Calu3 (cell line): ENCODE measurements at regions not wholly inside any gene's neighbourhood (a gene's known extent, or its start where the extent isn't known, plus 50 kb on each side); places are given as distances from the start of the nearest gene placed in this dataset.
"Not testable (repeated sequence)": the region's sequence is repeated elsewhere in the genome, so short reads cannot be mapped to it uniquely, and the experiment has no call there.

Experiments
- BruUV-seq: library from RNA; stranded (reverse); fragments of 400-500 nt; replicated peaks from 2 replicates; lab custom pipeline; 2021; lab: Mats Ljungman, UMichigan
- CTCF ChIA-PET: fragments of 300-600 bp; sonication (Branson Sonifier 250); formaldehyde crosslinking; loops from one replicate; lab custom pipeline; 2022; ENCODE audit warnings: antibody characterized with exemption; lab: Charles Lee
- DNase-seq: peaks from one replicate; pipeline ENCODE4 v3.0.0; 2022
- H3K27ac Mint-ChIP-seq: one replicate; pipeline ENCODE4 v1.8.0; 2022; ENCODE audit warnings: mixed read lengths; ENCODE audit not compliant: unreplicated experiment
- H3K27me3 Mint-ChIP-seq: one replicate; pipeline ENCODE4 v1.8.0; 2022; ENCODE audit warnings: mixed read lengths; ENCODE audit not compliant: unreplicated experiment
- H3K36me3 Mint-ChIP-seq: one replicate; pipeline ENCODE4 v1.8.0; 2022; ENCODE audit warnings: mild to moderate bottlenecking, moderate library complexity, mixed read lengths; ENCODE audit not compliant: insufficient read depth, unreplicated experiment
- H3K4me1 Mint-ChIP-seq: one replicate; pipeline ENCODE4 v1.8.0; 2022; ENCODE audit warnings: mild to moderate bottlenecking, low read depth, mixed read lengths; ENCODE audit not compliant: unreplicated experiment
- H3K4me3 Mint-ChIP-seq: one replicate; pipeline ENCODE4 v1.8.0; 2022; ENCODE audit warnings: mild to moderate bottlenecking, low read depth, moderate library complexity, mixed read lengths; ENCODE audit not compliant: unreplicated experiment
- H3K9me3 Mint-ChIP-seq: one replicate; pipeline ENCODE4 v1.8.0; 2022; ENCODE audit warnings: low read depth, mixed read lengths; ENCODE audit not compliant: unreplicated experiment
- CTCF ChIP-seq: fragments of 200-600 bp; IDR thresholded peaks from one replicate; pipeline ENCODE4 v1.8.0; 2022; ENCODE audit warnings: antibody characterized with exemption; ENCODE audit not compliant: unreplicated experiment
- intact Hi-C: fragments of 100-400 bp; cut with micrococcal nuclease; formaldehyde crosslinking; loops from one replicate; pipeline ENCODE4 v1.10.0; 2022; ENCODE audit not compliant: unreplicated experiment

- no peak for TF ChIP-seq CTCF
- Mint-ChIP-seq H3K4me1 (no peaks in the 10 kb centered on the region), H3K27ac (no peak overlapping the region), H3K36me3 (no peaks in the 10 kb centered on the region), H3K4me3 (no peak overlapping the region), H3K9me3 (no peaks in the 10 kb centered on the region), H3K27me3 (no peaks in the 10 kb centered on the region)
- intact Hi-C loops: no loop called here
- BruUV-seq: no TSS peak
- CTCF ChIA-PET: no interaction called here
- no peak for DNase-seq
These were observed 253.2 kb downstream of the ANKRD50 start for GRCh38 chr4:124459196-124459940.

GRCh38 chr4:124459941-124460310, 252.6 kb downstream of the ANKRD50 start:
- DNase-seq: no peak
- H3K27me3 Mint-ChIP-seq: no peaks in the 10 kb centered on the region
- BruUV-seq: no TSS peak
- CTCF ChIA-PET: no interaction called here
- no peaks in the 10 kb centered on the region for H3K36me3 Mint-ChIP-seq
- no peaks in the 10 kb centered on the region for H3K4me1 Mint-ChIP-seq
- H3K4me3 Mint-ChIP-seq: no peak overlapping the region
- no peak for TF ChIP-seq CTCF
- no peaks in the 10 kb centered on the region for H3K9me3 Mint-ChIP-seq
- intact Hi-C loops: no loop called here
- H3K27ac Mint-ChIP-seq: no peak overlapping the region

- H3K4me3 Mint-ChIP-seq, H3K27ac Mint-ChIP-seq, H3K9me3 Mint-ChIP-seq, BruUV-seq, H3K4me1 Mint-ChIP-seq, intact Hi-C loops, CTCF ChIA-PET, H3K36me3 Mint-ChIP-seq, DNase-seq, H3K27me3 Mint-ChIP-seq: not testable (repeated sequence)
These were observed 250.9 kb downstream of the ANKRD50 start for GRCh38 chr4:124461592-124461991.

- no peak overlapping the region for H3K4me3 Mint-ChIP-seq
- intact Hi-C loops: no loop called here
- no peak for TF ChIP-seq CTCF
- no peaks in the 10 kb centered on the region for H3K4me1 Mint-ChIP-seq
- no peaks in the 10 kb centered on the region for H3K36me3 Mint-ChIP-seq
- DNase-seq: no peak
- CTCF ChIA-PET: no interaction called here
- no peak overlapping the region for H3K27ac Mint-ChIP-seq
- no peaks in the 10 kb centered on the region for H3K9me3 Mint-ChIP-seq
- H3K27me3 Mint-ChIP-seq: no peaks in the 10 kb centered on the region
- BruUV-seq: no TSS peak
These were observed 249.3 kb downstream of the ANKRD50 start for GRCh38 chr4:124462954-124463828.
